ENCODE measurements at regions not wholly inside any gene's neighbourhood (a gene's known extent, or its start where the extent isn't known, plus 50 kb on each side); places are given as distances from the start of the nearest gene placed in this dataset.

- H3K4me3 ChIP-seq (replicated peaks in 1 of 2; ENCODE audit: low read depth in 2 of 2, low read length in 2 of 2) = no peak overlapping the region
- no peak for TF ChIP-seq CTCF (IDR thresholded peaks at IDR 0.05; ENCODE audit: low read depth, low read length)
- DNase-seq (ENCODE audit: low read depth in 2 of 2) = no peak
Measured at GRCh38 chr4:59960143-59960542, 1240.0 kb upstream of the ADGRL3 start.

- no peak for TF ChIP-seq CTCF (IDR thresholded peaks at IDR 0.05; ENCODE audit: low read depth, low read length)
- H3K4me3 ChIP-seq (replicated peaks in 1 of 2; ENCODE audit: low read depth in 2 of 2, low read length in 2 of 2) = no peak overlapping the region
- no peak for DNase-seq (ENCODE audit: low read depth in 2 of 2)
Measured at GRCh38 chr4:59966758-59967157, 1233.4 kb upstream of the ADGRL3 start.

GRCh38 chr4:59968796-59969195, 1231.3 kb upstream of the ADGRL3 start:
- DNase-seq (ENCODE audit: low read depth in 2 of 2) = no peak
- no peak overlapping the region for H3K4me3 ChIP-seq (replicated peaks in 1 of 2; ENCODE audit: low read depth in 2 of 2, low read length in 2 of 2)
- TF ChIP-seq CTCF (IDR thresholded peaks at IDR 0.05; ENCODE audit: low read depth, low read length) = no peak

GRCh38 chr4:59969909-59970308, 1230.2 kb upstream of the ADGRL3 start:
- TF ChIP-seq CTCF (IDR thresholded peaks at IDR 0.05; ENCODE audit: low read depth, low read length) = no peak
- H3K4me3 ChIP-seq (replicated peaks in 1 of 2; ENCODE audit: low read depth in 2 of 2, low read length in 2 of 2) = no peak overlapping the region
- no peak for DNase-seq (ENCODE audit: low read depth in 2 of 2)

- no peak for DNase-seq (ENCODE audit: low read depth in 2 of 2)
- TF ChIP-seq CTCF (IDR thresholded peaks at IDR 0.05; ENCODE audit: low read depth, low read length) = no peak
- H3K4me3 ChIP-seq (replicated peaks in 1 of 2; ENCODE audit: low read depth in 2 of 2, low read length in 2 of 2) = no peak overlapping the region
Measured at GRCh38 chr4:59971952-59972351, 1228.2 kb upstream of the ADGRL3 start.

GRCh38 chr4:59973492-59973891, 1226.6 kb upstream of the ADGRL3 start:
- DNase-seq (ENCODE audit: low read depth in 2 of 2) = no peak
- no peak overlapping the region for H3K4me3 ChIP-seq (replicated peaks in 1 of 2; ENCODE audit: low read depth in 2 of 2, low read length in 2 of 2)
- no peak for TF ChIP-seq CTCF (IDR thresholded peaks at IDR 0.05; ENCODE audit: low read depth, low read length)

- H3K4me3 ChIP-seq (replicated peaks in 1 of 2; ENCODE audit: low read depth in 2 of 2, low read length in 2 of 2) = no peak overlapping the region
- DNase-seq (ENCODE audit: low read depth in 2 of 2) = no peak
- TF ChIP-seq CTCF (IDR thresholded peaks at IDR 0.05; ENCODE audit: low read depth, low read length) = no peak
Measured at GRCh38 chr4:59979061-59979460, 1221.1 kb upstream of the ADGRL3 start.
